NCI-H526 treated with DMSO at 0.1 percent for 48 hours (cell line): ENCODE measurements at regions not wholly inside any gene's neighbourhood (a gene's known extent, or its start where the extent isn't known, plus 50 kb on each side); places are given as distances from the start of the nearest gene placed in this dataset.
"Not testable (repeated sequence)": the region's sequence is repeated elsewhere in the genome, so short reads cannot be mapped to it uniquely, and the experiment has no call there.

Source experiments
- DNase-seq: peaks from one replicate; lab custom pipeline; 2025; lab: John Stamatoyannopoulos, UW

DNA sequence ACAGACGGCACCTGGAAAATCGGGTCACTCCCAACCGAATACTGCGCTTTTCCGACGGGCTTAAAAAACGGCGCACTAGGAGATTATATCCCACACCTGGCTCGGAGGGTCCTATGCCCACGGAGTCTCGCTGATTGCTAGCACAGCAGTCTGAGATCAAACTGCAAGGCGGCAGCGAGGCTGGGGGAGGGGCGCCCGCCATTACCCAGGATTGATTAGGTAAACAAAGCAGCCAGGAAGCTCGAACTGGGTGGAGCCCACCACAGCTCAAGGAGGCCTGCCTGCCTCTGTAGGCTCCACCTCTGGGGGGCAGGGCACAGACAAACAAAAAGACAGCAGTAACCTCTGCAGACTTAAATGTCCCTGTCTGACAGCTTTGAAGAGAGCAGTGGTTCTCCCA, 64.5 kb downstream of the SLC30A10 start:
- not testable (repeated sequence) for DNase-seq

DNA sequence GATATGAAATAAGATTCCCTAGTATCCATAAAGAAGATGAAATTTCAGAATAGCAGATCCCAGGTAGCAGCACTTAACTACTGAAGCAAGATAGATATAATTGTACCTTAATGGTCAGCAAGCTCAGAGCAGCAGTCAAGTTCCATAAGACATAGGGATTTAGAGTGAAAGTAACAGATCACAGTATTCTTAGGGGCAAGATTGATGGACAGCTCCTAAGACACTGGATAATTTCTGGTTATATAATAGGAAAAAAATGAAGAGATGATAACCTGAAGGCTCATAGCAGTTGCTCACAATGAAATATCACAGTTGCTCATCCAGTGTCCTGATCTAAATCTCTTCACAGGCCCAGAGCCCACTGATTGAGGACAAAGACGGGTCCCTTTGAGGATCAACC, 66.0 kb downstream of the SLC30A10 start:
- no peak for DNase-seq

DNA sequence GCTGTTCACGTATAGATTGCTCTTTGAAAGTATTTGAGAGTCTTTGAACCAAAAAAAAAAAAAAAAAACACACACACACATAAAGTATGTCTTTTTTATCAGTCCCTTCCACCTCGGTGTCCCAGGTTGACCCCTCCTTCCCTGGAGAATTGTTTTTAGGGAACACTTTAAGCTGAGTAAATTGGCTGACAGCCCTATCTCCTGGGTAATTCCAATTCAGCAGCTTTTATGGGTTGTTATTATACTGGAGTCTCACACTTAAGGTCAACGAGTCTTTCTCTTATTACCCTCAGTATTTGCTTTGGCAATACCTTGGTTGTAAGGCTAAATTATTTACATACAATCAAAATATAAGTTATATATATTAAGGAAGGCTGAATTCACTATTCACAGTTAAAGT, 69.4 kb downstream of the SLC30A10 start:
- DNase-seq = no peak

DNA sequence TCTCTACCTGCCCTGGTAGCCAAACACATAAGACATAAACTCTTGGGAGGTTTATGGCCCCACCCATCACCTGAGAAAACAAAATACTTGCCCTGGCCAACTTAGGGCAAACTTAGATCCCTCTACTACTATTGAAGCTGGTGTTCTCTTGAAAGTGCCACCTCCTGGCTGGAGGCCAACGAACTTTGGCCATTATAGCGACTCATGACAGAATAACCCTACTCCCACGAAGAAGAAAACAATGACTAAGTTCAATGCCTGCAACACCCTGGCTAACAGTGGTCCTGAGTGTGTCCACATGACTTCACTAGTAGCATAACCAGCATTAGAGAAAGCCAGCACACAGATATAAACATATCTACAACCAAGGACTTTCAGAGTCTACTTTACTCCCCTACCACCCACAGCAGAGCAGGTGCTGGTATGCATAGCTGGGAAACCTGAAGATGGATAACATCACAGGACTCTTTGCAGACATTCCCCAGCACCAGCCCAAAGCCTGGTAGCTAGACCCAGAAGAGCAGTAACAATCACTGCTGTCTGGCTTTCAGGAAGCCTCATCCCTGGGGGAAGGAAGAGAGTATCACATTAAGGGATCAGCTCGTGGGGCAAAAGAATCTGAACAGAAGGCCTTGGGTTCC, 81.0 kb downstream of the SLC30A10 start:
- no peak for DNase-seq

DNA sequence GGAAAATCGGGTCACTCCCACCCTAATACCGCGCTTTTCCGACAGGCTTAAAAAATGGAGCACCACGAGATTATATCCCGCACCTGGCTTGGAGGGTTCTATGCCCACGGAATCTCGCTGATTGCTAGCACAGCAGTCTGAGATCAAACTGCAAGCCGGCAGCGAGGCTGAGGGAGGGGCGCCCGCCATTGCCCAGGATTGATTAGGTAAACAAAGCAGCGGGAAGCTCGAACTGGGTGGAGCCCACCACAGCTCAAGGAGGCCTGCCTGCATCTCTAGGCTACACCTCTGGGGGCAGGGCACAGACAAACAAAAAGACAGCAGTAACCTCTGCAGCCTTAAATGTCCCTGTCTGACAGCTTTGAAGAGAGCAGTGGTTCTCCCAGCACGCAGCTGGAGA, 88.8 kb downstream of the SLC30A10 start:
- not testable (repeated sequence) for DNase-seq

DNA sequence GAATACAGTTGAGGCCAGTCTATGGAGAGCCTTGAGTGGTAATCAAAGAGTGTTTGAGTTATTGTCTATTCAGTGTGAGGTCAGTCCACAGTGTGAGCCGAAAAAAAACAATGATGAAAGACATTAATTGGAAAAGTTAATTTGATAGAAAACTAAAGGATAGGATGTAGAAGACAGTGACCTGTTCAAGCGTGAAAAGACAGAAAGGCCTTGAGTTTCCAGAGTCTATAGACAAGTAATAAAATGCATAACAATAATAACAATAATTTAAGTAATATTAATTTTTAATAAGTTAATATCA, 90.4 kb downstream of the SLC30A10 start:
- DNase-seq = no peak

DNA sequence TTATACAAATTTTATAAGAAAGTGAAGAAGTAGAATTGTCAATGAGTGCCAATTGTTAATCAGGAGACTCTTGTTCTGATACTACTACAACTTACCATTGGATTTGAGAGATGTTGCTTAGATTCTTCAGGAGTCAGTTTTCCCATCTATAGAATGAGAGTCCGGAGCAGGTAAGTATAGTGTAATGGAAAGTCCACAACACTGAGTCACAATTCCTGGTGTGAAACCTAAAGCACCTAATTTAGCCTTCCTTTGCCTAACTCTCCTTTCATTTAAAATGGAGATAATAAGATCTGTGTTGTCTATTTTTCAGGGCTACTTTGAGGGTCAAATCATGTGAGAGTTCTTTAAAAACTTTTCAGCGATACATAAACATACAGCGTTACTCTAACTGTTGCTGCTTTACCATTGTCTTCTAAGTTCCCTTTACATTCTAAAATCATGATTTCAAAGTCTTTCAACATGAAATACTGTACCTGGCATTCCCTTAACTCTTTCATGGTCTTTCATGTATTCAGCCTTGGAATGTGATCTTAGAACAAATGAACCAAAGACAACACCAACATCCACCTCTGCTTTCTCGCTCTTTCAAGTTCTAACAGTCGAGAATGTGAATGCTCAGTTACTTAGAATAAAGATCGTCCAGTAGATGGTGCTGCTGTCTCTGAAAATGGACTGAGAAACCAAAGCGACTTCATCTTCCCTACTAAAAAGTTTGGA, 90.9 kb downstream of the SLC30A10 start:
- peak; percentile 40 for DNase-seq

DNA sequence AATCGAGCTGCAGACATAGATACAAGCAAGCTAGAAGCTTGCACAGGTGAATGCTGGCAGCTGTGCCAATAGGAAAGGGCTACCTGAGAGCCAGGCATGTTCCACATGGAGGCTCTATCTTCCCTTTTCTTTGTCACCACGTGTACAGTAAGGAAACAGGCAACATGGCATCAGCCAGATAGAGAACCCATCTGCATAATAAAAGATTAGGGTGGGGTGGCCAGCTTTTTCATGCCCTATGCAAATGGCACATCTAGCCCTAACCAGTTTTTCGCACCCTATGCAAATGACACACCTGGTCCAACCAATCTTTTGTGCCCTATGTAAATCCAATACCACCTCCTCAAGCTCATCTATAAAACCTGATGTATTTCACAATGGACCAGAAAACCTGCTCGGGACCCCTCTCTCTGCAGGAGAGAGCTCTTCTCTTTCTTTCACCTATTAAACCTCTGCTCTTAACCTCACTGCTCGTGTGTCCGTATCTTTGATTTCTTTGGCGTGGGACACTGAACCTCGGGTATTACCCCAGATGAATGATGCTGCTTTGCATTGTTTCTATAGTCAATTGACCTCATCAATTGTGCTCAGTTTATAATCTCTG, 93.9 kb downstream of the SLC30A10 start:
- peak; percentile 81 for DNase-seq

DNA sequence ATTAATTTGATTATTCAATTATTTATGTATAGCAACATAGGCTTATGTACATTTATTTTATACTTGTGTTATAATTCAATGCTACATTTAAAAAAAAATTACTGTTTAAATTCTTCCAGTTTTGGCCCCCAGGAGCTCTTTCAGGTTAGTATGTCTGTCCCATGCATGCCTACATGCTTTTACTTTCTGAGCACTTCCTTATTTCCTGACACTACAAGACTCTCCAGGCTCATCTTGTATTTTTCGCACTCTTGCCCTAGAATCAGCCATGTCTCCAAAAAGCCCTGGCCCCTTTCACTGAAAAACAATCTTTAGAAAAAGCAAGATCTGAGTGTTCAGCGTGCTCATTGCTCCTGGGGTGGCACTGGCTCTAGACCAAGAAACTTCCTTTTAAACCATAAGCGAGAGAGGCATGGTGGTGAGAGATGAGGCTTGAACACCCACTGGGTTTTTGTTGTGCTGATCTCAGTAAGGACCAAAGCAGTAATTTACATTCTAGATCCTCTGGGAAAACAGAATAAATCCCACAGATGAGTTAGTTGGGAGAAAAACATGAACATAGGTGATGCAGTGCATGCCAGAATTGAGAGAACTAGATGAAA, 95.0 kb downstream of the SLC30A10 start:
- DNase-seq = no peak

DNA sequence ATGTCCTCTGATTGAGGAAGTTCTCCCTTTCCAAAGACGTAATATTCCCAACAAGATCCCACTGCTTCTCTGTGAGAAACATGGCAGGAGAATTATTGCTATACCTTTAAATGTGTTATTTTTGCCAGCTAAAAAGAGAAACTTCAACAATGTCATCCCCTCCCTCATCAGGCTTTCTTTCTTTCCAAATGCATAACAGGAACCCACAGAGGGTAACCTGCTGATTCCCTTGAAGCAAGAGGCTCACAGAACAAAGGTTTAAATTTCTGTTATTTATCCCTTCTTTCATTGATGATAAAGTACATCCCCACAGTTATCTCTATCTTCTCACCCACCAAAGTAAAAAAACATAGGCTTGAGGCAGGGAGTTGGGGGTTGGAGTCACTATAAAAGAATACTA, 102.1 kb downstream of the SLC30A10 start:
- no peak for DNase-seq

DNA sequence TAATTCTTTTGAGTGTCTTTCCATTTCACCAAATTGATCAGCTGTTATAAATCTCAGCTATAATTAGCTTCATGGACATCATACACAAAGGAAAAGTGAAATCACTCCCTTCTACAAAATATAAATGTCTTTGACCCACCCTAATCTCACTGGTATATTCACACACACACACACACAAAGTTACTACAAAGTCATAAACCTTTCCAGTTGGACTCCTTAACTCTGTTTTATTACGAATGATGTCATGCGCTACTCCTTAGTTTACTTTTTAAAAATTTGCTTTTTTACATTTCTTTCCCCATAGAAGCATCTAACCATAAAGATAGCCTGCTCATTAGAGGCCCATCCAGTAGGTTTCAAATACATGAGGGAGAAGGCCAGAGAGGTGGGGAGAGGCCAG, 103.0 kb downstream of the SLC30A10 start:
- DNase-seq = no peak

DNA sequence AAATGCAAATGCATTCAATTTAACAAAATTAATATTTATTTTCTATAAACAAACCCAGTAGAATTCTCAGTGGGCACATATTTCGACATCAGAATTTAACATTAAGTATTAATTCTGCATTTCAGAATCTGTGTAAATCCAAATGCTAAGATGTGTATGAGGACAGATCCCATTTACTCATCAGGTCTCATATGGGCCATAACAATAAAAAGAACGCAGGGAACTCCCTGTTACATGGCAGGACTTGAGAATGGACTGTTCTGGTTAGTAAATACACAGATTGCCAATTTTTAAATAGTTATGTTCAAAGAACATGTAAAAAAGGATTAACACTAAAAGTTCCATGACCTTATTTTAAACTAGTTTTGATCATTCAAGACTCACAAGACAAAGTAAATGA, 104.0 kb downstream of the SLC30A10 start:
- no peak for DNase-seq

DNA sequence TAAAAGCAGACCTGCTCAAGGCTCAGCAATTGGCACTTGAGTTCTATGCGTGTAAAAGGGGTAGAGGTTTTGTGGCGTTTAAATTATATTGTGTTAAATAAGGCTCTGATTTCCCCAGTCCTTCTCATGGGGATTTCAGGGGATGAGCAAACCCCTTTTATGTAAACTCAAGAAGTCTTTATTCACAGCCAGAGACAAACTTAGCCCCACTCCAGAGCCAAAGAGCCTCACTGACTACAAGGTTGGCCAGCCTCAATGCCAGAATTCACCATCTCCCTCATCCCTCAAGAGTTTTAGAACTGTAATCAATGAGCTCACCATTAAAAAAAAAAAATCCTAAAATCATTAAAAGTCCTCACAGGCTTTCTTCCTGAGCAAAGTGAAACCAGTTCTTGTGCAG, 107.8 kb downstream of the SLC30A10 start:
- no peak for DNase-seq

DNA sequence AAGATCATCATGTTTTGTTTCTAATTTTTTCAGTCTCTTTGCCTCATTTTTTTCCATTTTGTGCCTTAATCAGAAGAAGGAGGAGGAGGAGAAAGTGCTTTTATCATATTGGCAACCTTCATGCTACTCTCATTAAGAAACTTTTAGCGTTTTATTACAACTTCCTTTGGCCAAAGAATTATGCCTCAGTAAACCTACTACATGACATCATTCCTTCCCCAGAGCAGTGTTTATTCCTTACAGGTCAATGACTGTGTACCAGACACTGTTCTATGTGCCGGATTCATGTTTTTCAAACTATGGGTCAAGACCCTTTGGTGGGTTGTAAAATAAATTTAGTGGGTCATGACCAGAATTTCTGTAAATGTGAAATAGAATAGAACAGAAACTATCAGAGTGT, 110.4 kb downstream of the SLC30A10 start:
- no peak for DNase-seq

DNA sequence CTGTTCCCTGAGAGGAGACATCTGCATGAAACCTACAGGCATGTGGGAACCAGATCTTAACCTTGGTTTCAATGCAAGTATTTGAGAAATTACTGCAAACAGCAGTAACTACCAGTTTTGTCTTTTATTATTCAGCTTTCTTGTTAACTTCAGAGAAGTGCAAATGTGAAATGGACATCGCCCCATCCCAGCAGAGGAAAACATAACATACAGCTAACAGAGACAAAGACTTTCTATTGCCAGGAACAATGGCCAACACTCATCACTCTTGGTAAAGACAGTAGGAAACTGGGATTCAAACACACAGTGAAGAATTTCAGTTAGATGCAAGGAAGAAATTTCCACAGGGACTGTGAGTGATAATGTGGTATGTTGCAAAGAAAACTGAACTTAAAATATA, 115.1 kb downstream of the SLC30A10 start:
- no peak for DNase-seq

DNA sequence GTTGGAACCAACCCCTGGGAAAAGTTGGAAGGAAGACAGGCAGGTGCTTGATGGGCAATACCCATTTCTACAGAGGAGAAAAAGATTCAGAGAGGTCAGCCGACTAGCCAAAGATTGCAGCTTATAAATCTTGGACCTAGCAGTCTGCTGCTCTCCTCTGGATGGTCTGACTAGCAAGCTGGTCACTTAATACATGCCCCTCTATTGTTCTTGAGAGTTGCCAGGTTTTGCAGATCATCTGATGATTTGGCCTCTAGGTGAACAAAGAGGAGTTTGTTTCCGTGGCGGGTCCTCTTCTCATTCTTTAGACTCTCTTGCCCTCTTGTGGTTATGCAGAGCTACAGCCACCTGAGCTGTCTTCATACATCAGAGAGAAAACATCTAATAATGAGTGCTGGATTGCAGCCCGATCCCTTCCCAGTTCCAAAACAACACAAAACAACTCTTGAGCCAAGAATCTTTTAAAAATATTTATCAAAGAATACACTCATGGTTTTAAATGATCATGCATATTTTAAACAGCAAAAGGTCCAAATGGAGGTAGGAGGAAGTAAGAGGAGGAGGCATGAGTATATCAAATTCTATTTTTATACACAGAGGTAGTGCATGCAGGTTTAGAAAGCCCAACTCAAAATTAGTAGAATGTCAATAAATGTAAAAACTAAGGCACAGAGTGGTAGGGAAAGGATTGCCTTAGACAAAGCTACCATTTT, 115.7 kb downstream of the SLC30A10 start:
- peak; percentile 43 for DNase-seq

DNA sequence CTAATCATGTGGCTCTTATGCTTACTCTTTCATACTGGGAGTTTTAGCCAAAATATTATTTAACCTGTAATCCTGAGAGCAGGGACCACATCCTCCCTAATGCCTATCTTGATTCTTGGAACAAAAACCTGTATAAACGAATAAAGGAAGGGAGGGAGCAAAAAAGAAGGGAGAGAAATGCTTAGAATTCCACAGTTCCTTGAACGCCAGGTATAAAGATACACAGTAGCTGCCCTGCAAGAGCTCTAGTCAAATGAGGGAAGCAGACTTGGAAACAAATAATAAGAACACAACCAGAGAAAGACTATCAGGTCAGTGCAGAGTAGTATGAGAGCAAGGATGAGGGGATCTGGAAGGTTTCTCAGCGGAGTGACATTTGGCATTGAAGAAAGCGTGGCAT, 116.3 kb downstream of the SLC30A10 start:
- DNase-seq = peak; percentile 24

DNA sequence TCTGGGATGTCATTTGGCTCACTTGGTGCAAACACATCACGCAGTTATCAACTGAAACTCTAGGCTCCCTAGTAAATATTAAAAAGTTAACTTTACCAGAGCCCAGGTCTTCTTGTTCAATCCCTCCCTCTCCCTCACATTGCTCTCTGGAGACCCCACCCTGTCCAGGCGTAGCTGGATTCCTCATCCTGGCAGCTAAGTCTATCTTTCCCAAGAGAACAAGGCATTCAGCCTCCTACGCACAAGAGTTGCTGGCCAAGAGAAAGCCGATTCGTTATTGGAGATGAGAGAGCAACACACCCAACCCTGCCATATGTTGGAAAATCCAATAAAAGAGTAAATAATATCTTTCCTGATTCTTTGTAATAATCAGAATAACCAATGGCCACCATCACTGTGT, 117.9 kb downstream of the SLC30A10 start:
- DNase-seq = no peak

DNA sequence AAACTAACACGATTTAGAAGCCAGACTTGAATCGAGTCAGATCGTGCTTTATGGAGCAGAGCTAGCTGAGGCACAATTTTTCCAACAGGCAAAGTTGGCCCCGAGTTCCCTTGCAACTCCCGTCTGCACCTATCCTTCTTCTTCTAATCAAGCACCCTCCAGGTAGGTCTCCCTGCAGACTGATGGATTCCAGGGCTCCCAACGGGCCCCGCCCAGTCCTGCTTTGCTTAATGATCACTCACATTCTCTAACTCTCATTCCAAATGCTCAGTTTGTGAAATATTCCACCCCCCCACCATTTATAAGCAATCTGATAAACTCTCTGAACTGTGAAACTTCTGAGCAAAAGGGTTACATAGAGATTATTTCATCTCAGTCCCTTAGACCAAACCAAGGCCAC, 119.6 kb downstream of the SLC30A10 start:
- no peak for DNase-seq

DNA sequence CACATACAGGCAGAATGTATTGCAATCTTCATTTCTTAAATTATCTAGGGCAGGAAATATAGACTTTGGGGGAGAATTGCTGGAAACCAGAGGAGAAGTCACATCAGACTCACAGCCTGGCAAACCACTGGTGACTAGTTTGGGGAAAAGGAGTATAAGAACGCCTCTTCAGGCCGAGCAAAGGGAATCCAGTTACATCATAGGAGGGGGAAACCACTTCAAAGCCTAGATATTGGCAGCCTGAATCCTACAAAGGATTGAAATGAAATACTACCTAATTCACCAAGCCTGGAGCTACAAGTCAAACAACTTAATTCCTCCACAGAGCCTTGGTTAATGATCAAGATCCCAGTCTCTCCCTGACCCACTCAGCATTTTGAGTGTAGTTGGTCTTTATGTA, 121.7 kb downstream of the SLC30A10 start:
- DNase-seq = no peak

DNA sequence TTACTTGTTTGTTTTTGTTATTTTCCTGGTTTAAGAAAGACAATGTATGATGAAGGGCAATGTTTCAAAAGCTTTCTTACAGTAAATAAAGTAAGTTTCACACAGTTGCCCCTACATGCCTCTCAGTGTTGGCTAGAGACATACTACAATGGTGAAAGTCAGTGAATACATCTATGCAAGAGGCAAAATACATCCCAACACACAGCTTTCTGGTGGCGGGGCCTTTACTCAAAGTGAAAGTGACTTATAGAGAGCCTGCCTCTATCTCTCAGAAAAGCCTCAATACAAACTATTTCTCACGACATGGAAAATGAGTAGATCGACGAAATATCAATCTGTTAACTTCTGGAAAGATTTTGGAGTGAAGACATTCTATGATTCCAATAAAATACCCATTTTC, 122.3 kb downstream of the SLC30A10 start:
- DNase-seq = no peak

DNA sequence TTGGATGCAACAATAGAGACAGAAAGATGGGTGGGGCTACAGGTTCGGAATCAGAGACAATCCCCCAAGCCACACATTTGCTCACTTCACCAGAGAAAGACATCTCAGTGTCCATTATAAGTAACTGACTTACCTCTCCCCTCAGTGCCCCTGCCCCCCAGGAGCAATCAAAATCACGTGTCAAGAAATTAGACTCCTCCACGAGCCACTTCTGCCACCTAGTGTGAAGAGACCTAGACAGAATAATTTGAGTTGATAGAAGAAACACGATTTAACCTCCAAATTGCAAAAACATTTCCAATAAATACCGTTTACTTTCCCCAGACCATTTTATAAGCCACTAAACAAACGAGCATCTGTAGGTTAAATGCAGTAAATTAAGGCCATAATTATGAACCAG, 123.2 kb downstream of the SLC30A10 start:
- DNase-seq = no peak
